HG03565 (cell line): ENCODE measurements at regions not wholly inside any gene's neighbourhood (a gene's known extent, or its start where the extent isn't known, plus 50 kb on each side); places are given as distances from the start of the nearest gene placed in this dataset.
A peak's percentile ranks its signal among the peaks of the same experiment; 100 is the strongest.

Experiments
- ATAC-seq: cut with Tn5 transposase; IDR thresholded peaks from one replicate; pipeline ENCODE4 v1.9.1; 2021; ENCODE audit warnings: mild to moderate bottlenecking, moderate library complexity; ENCODE audit not compliant: unreplicated experiment

DNA sequence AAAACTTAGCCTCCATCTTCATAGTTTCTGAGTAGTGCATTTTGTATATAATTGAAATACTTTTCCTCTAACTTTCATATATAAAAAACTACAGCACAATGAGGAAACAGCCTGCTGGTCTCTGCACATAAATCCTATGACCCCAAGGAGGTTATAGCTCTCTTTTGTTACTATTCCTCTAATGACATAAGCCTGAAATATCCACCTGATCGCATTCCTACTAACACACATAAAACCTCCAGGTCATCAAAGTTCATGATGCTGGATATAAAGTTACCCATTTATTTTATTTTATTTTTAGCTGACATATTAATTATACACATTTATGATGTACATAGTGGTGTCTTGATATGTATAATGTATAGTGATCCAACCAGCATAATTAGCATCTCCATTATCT is 1042.0 kb upstream of the B3GALT2 start:
- ATAC-seq, result no peak

DNA sequence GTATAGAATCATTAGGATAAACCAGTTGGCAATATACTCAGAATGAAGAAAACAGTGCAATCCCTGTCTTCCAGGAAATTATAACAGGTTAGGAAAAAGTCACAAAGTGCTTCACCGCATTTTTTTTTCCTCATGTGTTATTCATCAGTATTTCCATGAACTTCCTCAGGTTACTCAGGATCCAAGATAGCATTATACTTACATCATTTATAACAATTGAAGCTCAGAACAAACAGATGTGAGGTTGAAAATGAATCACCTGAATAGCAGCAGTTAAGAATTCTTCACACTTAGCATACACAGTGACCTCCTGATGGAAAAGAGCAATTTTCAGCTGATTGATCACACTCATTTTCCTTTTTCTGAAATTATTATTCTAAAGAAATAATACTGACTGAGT is 1040.7 kb upstream of the B3GALT2 start:
- no peak for ATAC-seq

DNA sequence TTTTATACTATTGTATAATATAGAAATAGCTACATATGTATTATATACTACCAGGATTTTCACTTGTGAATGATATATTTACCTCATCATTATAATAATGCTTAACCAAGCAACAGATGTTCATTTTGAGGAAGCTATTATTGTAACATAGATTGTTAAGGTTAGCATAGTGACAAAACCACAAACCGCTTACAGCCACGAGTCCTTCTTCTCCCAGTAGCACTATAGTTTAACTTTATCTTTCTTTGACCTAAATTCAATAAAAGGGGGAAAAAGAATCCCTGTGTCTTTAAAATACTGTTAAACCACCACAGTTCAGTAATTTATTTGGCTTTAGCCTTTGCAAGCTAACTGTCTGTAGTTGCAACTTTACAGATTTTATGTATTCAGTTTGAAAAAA is 1039.4 kb upstream of the B3GALT2 start:
- ATAC-seq, result peak; percentile 95

DNA sequence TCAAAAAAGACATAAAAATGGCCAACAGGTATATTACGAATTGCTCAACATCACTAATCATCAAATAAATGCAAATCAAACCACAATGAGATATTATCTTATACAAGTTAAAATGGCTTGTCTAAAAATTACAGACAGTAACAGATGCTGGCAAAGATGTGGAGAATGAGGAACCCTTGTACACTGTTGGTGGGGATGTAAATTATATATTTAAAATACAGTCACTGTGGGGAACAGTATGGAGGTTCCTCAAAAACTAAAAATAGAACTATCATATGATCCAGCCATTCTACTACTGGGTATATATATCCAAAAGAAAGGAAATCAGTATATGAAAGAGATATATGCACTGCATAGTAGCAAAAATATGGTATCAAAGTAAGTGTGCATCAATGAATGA is 1037.2 kb upstream of the B3GALT2 start:
- ATAC-seq, result no peak

DNA sequence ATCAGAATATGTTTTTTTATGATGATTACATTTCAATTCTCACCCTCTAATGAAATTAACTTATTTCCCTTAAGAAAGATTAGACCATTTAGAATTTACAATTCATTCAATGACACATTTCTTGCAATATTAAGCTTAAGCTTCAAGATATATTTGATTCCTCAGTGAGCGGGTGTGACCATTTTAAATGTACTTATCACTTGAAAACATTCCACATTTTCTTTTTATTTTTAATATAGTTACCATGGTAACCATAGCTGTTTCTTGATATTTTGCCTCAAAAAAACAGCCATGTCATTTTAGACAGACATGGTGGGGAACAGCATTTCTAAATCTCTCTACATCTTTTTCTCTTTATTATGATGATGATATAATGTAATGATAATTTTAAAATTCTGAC is 1029.0 kb upstream of the B3GALT2 start:
- ATAC-seq, result no peak

DNA sequence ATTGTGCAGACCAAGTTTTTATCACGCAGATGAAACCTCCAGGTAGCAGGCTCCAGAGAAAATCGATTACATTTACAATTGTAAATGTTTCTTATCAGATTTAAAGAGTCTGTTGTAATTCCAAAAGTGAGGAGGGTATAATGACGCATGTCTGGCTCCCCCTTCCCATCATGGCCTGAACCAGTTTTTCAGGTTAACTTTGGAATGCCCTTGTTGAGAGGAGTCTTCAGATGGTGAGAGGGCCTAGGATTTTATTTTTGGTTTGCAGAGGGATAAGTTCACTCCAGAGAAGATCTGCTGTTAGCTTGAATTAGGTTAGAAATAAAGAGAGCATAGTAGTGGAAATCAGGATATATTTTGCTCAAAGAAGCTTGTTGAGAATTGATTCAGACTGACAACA is 1028.3 kb upstream of the B3GALT2 start:
- ATAC-seq, result no peak

DNA sequence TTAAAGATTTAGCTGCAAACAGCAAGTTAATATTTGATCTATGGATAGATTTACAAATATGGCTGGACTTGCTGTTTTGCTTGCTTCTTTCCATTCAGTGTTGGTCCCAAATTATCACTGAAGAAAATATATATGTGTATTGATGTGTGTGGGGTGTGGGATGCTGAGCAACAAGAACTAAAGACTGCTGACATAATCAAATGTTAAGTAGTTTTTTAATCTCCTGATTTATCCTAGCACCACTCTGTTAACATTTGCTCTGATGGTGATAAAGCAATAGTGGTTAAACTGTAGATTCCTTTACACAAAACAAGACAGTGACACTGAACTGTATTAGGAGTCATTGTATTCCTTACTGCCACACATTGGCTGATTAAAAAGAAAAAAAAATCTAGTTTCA is 1023.5 kb upstream of the B3GALT2 start:
- no peak for ATAC-seq

DNA sequence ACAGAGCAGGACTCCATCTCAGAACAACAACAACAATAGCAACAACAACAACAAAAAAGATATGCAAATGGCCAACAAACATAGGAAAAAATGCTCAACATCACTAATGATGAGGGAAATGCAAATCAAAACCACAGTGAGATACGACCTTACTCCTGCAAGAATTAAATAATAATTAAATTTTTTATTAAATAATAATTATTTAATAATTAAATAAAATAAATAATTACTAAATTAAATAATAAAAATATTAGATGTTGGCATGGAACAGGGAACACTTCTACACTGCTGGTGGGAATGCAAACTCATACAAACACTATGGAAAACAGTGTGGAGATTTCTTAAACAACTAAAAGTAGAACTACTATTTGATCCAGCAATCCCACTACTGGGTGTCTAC is 1022.3 kb upstream of the B3GALT2 start:
- ATAC-seq, result no peak

DNA sequence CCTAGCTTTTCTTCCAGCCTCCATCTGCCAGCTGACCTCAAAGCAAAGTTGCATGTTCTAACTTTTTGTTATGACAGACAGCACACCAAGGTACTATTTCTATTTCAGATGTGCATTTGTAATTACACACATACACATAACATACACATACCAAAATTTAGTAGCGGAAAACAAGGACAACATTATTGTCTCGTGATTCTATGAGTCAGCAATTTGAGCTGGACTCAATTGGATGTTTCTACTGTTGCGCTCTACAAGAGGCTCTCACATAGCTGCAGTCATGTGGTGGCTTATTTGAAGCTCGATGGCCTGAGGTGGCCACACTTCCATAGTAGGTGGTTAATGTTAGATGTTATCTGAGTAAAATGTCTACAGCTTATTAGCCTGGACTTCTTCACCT is 1010.1 kb upstream of the B3GALT2 start:
- ATAC-seq, result no peak

DNA sequence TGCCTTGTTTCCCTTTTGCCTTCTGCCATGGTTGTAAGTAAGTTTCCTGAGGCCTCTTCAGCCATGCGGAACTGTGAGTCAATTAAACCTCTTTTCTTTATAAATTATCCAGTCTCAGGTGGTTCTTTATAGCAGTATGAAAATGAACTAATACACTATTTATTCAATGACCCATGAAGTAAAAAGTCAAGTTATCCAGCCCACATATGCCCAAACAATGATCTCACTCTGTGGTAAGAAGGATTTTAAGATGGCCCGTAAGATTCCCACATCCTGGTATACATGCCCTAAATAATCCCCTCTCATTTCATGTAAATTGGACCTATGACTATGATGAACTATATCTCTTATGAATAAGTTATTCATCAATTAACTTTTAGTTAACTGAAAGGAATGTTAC is 1008.3 kb upstream of the B3GALT2 start:
- ATAC-seq, result no peak

DNA sequence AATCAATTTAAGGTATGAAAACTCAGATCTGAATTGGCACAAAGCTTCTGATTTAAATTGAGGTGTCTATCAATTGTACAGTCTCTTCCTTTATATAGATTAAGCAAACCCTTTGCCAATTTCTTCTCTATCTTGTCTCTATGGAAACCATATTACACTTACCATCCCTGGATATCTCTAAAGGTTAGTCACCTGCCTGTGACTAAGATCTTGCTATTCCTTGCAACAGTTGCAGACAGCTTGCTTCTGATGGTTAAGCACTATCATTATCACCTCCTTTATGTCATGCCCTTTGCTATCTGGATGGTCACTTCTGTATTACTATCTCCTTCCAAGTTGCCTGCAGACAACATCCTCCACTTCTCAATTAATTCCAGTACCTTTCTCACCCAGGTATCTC is 998.6 kb upstream of the B3GALT2 start:
- no peak for ATAC-seq

DNA sequence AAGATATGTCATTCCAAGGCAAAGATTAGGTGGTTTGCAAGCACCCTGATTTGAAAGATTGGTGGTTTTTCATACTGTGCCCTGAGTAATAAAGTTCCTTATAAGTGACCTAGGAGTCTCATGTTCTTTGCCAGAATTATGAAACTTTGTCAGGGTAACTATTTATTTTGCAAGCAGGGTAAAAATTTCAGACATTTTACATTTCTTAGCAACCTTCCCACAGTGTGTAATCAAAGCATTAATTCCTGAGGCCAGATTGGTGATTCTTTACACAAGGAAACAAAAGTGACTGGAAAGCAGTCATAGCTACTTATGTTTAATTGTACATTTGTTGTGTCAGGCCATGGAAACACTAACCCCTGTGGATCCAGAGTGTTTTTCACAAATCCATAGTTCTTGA is 998.0 kb upstream of the B3GALT2 start:
- no peak for ATAC-seq

DNA sequence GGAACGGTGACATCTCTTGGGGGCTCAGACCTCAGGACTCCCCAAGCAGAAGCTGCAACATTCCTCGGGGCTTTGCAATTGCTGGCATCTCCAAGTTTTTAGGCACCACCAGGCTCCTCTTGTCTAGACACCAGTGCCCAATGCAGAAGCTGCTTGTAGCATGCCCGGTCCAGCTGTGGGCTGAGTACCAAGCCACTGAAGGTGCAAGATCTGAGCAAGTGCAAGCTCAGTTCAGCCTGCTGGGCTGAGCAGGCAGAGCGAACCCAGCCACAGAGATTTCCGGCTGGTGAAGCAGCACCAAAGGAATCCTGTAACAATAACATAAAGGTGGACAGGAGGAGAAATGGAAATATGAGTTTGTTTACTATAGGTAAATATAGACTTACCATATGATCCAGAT is 995.4 kb upstream of the B3GALT2 start:
- ATAC-seq, result no peak

DNA sequence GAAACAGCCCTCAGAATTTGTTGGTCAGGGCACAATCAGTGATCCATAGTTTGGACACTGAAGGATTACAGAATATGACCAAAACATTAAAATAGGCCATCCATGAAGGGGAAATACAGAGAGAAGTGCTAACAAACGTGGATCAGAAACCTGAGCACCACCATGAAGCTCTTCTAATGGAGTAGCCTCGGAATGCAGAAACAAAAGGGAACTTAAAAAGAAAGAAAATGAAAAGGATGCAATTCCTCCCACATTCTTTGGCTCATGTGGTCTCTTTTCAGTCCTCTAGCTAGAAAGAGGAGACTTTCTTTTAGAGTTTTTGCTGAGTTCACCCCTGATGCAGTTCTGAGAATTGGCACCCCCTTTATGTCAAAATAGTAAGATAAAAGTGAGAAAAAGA is 989.8 kb upstream of the B3GALT2 start:
- no peak for ATAC-seq

DNA sequence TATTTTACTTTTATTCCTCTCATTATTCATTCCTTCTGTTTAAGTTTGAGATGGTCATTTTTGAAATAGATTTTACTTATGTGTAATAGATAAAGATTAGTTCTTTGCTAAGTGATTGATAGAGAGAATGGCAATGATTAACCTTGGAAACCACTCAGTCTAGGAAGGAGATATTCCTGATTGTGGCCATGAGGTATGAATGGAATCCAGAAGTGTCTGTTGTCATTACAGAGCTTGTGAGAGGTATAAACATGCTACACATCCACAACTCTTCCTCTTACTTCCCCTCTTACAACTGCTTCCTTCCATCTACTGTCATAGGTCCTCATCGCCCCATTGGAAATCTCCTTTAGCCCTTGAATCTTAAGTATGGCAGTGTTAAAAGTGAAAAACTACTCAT is 988.8 kb upstream of the B3GALT2 start:
- no peak for ATAC-seq

DNA sequence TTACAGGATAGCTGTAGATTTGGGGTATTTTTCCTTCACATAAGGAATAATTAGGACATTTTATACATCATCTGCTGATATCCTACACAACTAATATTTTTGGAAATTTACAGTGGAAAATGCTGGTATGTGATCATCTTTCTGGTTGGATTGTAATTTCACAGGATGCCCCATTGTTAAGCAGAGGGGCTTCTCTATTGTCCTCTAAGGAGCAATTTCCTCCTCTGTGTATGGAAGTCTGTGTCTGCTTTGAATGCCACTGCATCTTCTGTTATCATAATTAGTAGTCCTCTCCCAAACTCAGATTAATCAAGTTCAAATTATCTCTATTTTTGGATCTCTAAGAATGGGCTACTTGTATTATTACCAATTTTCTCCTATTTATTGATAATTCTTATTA is 988.1 kb upstream of the B3GALT2 start:
- ATAC-seq, result no peak

DNA sequence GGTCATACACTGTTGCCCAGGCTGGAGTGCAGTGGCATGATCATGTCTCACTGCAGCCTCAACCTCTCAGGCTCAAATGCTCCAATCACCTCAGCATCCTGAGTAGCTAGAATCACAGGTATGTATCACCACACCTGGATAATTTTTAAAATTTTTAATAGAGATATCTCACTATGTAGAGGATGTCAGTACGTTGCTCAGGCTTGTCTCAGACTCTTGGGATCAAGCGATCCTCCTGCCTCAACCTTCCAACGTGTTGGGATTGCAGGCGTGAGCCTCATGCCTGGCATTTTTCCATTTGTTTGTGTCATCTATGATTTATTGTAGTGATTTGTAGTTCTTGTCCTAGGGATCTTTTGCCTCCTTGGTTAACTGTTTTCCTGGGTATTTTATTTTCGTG is 985.2 kb upstream of the B3GALT2 start:
- ATAC-seq, result no peak

DNA sequence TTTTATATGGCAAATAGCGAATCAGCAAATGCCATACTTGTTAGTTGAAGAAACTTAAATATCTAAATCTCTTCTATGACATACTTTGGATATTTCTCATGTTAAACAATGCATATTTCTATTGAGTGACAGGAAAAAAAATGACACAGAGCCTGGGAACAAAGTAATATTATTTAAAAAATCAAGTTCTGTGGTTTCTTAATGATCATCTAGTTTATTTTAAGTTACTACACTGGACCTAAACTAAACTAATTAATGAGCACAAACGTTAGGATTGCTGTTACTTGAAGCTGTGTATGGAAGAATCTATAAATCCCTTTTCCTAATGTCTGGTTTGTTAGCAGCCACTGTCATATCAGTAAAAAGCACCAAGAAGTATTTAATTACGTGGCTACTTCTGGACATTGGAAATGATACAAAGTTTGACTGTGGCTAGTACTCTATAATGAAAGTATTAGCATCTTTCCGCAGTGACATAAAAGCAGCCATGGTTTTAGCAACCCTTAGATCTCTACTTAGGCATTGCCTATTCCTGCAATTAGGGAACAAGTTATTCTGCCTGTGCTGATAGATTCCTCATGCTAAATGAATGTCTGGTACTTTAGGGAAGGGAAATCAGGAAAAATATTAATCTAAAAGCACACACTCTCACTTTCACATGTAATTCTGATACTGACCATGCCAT is 981.7 kb upstream of the B3GALT2 start:
- no peak for ATAC-seq

DNA sequence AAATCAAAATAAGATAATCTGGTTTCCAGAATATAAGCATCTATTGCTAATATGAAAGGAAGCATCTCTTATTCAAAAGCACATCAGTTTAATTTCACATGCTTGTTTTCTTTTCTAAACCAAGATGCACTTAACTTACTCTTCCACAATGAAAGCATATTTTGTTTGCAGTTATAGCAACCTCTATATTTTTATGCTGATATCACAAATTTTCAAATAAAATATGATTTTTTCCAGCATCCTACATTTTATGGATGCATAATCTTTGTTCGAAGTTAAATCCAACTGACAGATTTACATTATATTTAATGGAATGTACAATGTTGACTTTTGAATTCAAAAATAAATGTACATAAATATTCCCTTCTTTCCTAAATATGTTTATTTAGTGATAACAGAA is 978.3 kb upstream of the B3GALT2 start:
- no peak for ATAC-seq

DNA sequence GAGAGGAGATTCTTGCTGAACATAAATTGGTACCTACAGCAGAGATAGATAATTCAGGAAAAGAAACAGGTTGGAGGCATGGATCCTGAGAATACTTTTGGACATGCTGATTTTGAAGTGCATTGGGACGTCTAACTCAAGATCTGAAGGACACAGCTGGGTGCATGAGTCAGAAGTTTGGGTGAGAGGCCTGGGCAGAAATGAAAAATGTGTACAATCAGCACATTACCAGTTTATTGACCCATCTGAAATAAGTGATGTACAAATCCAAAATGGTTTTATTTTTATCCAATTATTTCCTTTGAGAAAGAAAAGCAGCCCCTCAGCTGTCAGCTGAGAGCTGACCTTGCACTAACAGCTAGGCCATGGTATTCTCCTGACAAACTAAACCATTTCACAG is 975.2 kb upstream of the B3GALT2 start:
- no peak for ATAC-seq

DNA sequence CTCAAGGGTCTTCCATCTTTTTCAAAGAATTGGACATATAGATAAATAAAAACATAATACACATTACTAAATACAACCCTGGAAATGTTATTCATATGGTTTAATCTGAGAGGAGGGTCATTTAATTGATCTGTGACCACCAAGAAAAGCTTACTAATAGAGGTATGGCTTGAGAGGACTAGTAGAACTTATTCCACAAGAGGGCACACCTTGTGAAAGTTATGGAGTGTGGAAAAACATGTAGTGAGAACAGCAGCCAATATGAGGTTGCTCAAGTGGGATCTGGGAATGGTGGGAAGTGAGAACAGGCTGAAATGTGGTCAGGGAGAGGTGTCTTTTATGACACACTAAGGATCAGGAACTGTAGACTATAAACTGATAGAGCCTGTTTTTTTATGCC is 973.5 kb upstream of the B3GALT2 start:
- no peak for ATAC-seq

DNA sequence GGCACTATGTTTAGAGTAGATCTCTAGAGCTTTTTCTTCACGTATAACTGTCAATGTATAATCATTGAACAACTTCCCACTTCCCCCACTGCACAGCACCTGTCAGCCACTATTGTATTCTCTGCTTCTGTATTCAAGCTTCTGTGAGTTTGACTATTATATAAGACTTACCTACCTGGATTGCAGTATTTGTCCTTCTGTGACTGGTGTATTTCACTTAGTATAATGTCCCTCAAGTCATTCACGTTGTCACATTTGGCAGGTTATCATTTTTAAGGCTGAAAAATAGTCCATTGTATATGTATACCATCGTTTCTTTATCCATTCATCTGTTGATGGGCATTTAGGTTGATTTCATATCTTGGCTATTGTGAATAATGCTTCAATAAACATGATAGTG is 969.5 kb upstream of the B3GALT2 start:
- ATAC-seq, result no peak

DNA sequence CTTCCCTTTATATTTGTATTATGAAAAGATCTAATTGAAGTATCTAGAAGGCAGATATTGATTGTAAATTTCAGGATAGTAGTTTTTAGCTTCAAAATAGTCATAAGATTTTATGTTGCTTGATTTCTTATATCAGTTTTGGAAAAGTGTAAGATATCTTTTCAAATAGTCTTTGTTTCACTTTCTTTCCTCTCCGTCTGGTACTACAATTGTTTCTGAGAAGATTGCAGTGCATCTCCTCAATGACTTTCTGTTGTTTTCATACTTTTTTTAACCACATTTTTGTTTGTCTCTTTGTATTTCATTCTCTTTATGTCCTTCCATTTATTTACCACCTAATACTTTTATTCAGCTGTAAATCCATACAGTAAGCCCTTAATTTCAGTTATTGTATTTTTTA is 964.6 kb upstream of the B3GALT2 start:
- no peak for ATAC-seq

DNA sequence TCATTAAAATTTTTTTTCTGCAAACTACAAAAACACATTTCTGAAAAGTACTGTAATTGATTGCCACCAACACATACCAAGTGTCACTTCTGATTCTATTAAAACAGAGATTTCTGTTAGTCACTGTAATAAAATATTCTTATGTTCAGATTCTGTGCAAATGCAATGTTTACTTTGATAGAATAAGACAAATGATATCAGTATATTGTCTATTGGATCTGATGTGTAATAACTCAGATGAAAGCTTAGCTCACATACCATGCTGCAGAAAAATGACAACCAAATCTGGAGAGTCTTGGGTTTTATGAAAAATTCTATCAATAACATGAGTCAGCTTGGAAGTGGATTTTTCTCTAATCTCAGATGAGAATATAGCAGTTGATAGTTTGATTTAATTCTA is 963.8 kb upstream of the B3GALT2 start:
- ATAC-seq, result no peak
